Astrocyte (in vitro differentiated cells and primary cell): ENCODE measurements at regions not wholly inside any gene's neighbourhood (a gene's known extent, or its start where the extent isn't known, plus 50 kb on each side); places are given as distances from the start of the nearest gene placed in this dataset.

ENCODE experiments used
- DNase-seq: peaks from one replicate; pipeline ENCODE4 v3.0.0-alpha.2; 2010; ENCODE audit warnings: low read depth
- FAIRE-seq: peaks from 2 replicates; lab custom pipeline; 2011; peaks lifted over from hg19 to GRCh38; lab: Jason Lieb, UNC
- H2AFZ ChIP-seq: 2 replicates; pipeline ENCODE4 v1.6.0; 2012; ENCODE audit warnings: low read depth, low read length, inconsistent platforms
- H3K27ac ChIP-seq: 2 replicates; pipeline ENCODE4 v1.5.1; 2011; ENCODE audit warnings: low read depth, low read length, inconsistent platforms
- H3K27me3 ChIP-seq: 2 replicates; pipeline ENCODE4 v1.6.0; 2011; ENCODE audit warnings: low read length, inconsistent platforms; ENCODE audit not compliant: insufficient read depth
- H3K36me3 ChIP-seq: 2 replicates; pipeline ENCODE4 v1.5.1; 2011; ENCODE audit warnings: low read length, inconsistent platforms; ENCODE audit not compliant: insufficient read depth
- H3K4me1 ChIP-seq: 2 replicates; pipeline ENCODE4 v1.5.1; 2011; ENCODE audit warnings: low read length, inconsistent platforms; ENCODE audit not compliant: insufficient read depth
- H3K4me2 ChIP-seq: 2 replicates; pipeline ENCODE4 v1.6.0; 2012; ENCODE audit warnings: low read length, inconsistent platforms
- H3K4me3 ChIP-seq: 2 replicates; pipeline ENCODE4 v1.5.1; 2011; ENCODE audit warnings: low read depth, mild to moderate bottlenecking, low read length, inconsistent platforms; ENCODE audit not compliant: insufficient read depth
- H3K79me2 ChIP-seq: 2 replicates; pipeline ENCODE4 v1.6.0; 2012; ENCODE audit warnings: mild to moderate bottlenecking, low read length, inconsistent platforms; ENCODE audit not compliant: insufficient read depth
- H3K9ac ChIP-seq: 2 replicates; pipeline ENCODE4 v1.6.0; 2012; ENCODE audit warnings: mild to moderate bottlenecking, low read length, inconsistent platforms
- H3K9me3 ChIP-seq: 2 replicates; pipeline ENCODE4 v1.5.1; 2012; ENCODE audit warnings: low read depth, mild to moderate bottlenecking, low read length, inconsistent platforms; ENCODE audit not compliant: insufficient read depth
- H4K20me1 ChIP-seq: 2 replicates; pipeline ENCODE4 v1.6.0; 2012; ENCODE audit warnings: low read length, inconsistent platforms; ENCODE audit not compliant: insufficient read depth
- H3K27ac Mint-ChIP-seq: one replicate; pipeline ENCODE4 v1.8.0; 2021; ENCODE audit warnings: mild to moderate bottlenecking, mixed read lengths; ENCODE audit not compliant: unreplicated experiment
- H3K27me3 Mint-ChIP-seq: one replicate; pipeline ENCODE4 v1.8.0; 2021; ENCODE audit warnings: low read depth, mixed read lengths; ENCODE audit not compliant: unreplicated experiment
- H3K36me3 Mint-ChIP-seq: one replicate; pipeline ENCODE4 v1.8.0; 2021; ENCODE audit warnings: low read depth, mixed read lengths; ENCODE audit not compliant: unreplicated experiment
- H3K4me1 Mint-ChIP-seq: one replicate; pipeline ENCODE4 v1.8.0; 2021; ENCODE audit warnings: low read depth, mixed read lengths; ENCODE audit not compliant: unreplicated experiment
- H3K4me3 Mint-ChIP-seq: one replicate; pipeline ENCODE4 v1.8.0; 2021; ENCODE audit warnings: mild to moderate bottlenecking, moderate library complexity, mixed read lengths; ENCODE audit not compliant: unreplicated experiment
- H3K9me3 Mint-ChIP-seq: one replicate; pipeline ENCODE4 v1.8.0; 2021; ENCODE audit warnings: mild to moderate bottlenecking, mixed read lengths; ENCODE audit not compliant: unreplicated experiment
- EZH2 ChIP-seq: IDR thresholded peaks from 2 replicates; pipeline ENCODE4 v1.6.1; 2012; ENCODE audit warnings: mild to moderate bottlenecking, low read length, inconsistent platforms; ENCODE audit not compliant: insufficient read depth
- TF ChIP-seq, protein P1 (sequence below): IDR thresholded peaks from 2 replicates; pipeline ENCODE4 v1.5.1; 2011; ENCODE audit warnings: low read depth, mild to moderate bottlenecking, inconsistent platforms, low read length, moderate library complexity; ENCODE audit not compliant: insufficient read depth

DNA sequence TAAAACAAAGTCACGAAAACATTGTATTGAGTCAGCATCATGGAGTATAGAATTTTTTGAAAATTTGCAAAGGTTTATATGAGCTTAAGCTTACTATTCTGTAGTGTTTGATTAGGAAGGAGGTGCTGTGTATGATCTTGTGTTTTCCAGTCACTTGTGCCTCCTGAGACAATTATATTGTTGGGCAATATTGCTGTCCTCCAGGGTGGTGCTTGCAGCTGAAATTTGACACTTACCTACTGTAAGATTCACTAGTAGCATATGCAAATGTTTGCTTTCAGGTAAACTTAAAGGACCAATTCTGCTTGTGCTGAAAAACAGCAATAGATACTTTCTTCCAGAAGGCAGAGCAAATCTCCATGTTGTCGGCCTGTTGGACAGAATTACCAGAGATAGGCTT, 268.0 kb downstream of the TGFB2 start:
- H3K4me2 ChIP-seq, result no peak overlapping the region
- no peak overlapping the region for H3K27ac ChIP-seq
- no peaks in the 10 kb centered on the region for H3K27me3 ChIP-seq
- Mint-ChIP-seq H3K9me3 (no peaks in the 10 kb centered on the region), H3K4me1 (no peaks in the 10 kb centered on the region), H3K27me3 (no peaks in the 10 kb centered on the region), H3K36me3 (no peaks in the 10 kb centered on the region), H3K27ac (no peak overlapping the region), H3K4me3 (no peak overlapping the region)
- no peak overlapping the region for H2AFZ ChIP-seq
- DNase-seq, result no peak
- FAIRE-seq, result no peak
- H3K79me2 ChIP-seq, result no peaks in the 10 kb centered on the region
- H3K4me1 ChIP-seq, result no peaks in the 10 kb centered on the region
- H3K36me3 ChIP-seq, result no peaks in the 10 kb centered on the region
- TF ChIP-seq, protein P1, sequence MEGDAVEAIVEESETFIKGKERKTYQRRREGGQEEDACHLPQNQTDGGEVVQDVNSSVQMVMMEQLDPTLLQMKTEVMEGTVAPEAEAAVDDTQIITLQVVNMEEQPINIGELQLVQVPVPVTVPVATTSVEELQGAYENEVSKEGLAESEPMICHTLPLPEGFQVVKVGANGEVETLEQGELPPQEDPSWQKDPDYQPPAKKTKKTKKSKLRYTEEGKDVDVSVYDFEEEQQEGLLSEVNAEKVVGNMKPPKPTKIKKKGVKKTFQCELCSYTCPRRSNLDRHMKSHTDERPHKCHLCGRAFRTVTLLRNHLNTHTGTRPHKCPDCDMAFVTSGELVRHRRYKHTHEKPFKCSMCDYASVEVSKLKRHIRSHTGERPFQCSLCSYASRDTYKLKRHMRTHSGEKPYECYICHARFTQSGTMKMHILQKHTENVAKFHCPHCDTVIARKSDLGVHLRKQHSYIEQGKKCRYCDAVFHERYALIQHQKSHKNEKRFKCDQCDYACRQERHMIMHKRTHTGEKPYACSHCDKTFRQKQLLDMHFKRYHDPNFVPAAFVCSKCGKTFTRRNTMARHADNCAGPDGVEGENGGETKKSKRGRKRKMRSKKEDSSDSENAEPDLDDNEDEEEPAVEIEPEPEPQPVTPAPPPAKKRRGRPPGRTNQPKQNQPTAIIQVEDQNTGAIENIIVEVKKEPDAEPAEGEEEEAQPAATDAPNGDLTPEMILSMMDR, result no peak
- TF ChIP-seq EZH2, result no peak
- H3K9me3 ChIP-seq, result peaks cover 5% of the 10 kb centered on the region
- no peak overlapping the region for H3K9ac ChIP-seq
- no peaks in the 10 kb centered on the region for H4K20me1 ChIP-seq
- no peak overlapping the region for H3K4me3 ChIP-seq

DNA sequence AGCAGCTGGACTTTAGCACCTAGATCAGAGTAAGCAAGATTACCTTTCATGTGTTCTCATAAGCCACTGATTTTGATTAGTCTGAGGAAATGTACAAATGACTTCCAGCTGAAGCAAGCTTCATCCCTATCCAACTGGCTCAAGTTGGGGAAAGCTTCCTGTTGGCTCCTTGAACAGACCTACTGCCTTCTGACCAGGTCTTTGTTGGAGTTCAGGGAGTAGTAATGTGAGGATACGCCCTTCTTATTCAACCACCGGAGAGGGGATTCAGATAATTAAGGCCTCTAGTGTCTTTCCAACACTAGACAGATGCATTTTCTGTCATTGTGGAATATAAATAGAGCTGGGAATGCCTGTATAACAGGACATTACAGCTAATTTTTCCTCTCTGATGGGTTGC, 268.9 kb downstream of the TGFB2 start:
- Mint-ChIP-seq H3K9me3 (no peaks in the 10 kb centered on the region), H3K4me1 (no peaks in the 10 kb centered on the region), H3K36me3 (no peaks in the 10 kb centered on the region), H3K4me3 (no peak overlapping the region), H3K27ac (no peak overlapping the region), H3K27me3 (no peaks in the 10 kb centered on the region)
- Histone ChIP-seq H3K9me3 (no peaks in the 10 kb centered on the region), H3K27me3 (no peaks in the 10 kb centered on the region), H3K4me3 (no peak overlapping the region), H2AFZ (no peak overlapping the region), H3K9ac (no peak overlapping the region), H3K4me1 (no peaks in the 10 kb centered on the region), H3K36me3 (no peaks in the 10 kb centered on the region), H3K27ac (no peak overlapping the region), H4K20me1 (no peaks in the 10 kb centered on the region), H3K4me2 (no peak overlapping the region), H3K79me2 (no peaks in the 10 kb centered on the region)
- DNase-seq (no peak), FAIRE-seq (no peak)
- no peak for TF ChIP-seq EZH2
- TF ChIP-seq, protein P1, result no peak

DNA sequence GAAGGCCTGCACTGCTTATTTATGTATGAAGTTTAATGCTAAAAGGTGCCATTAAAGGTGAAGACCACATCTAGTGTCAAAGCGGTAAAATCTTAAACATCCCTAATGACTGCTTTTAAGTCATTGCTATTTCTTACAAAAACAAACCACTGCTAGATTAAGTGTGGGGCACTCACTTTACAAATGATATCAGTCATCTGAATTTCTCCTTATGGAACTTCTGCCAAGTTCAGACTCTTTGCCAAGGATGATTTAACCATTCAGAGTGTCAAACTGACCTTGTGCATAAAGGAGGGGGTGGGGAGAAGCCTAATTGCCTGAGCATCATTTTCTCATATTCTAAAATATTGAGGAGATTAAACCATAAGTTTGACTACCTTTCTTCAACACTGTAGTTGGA, 271.5 kb downstream of the TGFB2 start:
- no peak overlapping the region for H3K4me3 ChIP-seq
- H3K4me1 Mint-ChIP-seq, result no peaks in the 10 kb centered on the region
- H2AFZ ChIP-seq, result no peak overlapping the region
- no peak overlapping the region for H3K9ac ChIP-seq
- no peak overlapping the region for H3K27ac ChIP-seq
- H3K27ac Mint-ChIP-seq, result no peak overlapping the region
- no peak for FAIRE-seq
- H4K20me1 ChIP-seq, result no peaks in the 10 kb centered on the region
- DNase-seq, result peak; percentile 81
- no peak overlapping the region for H3K4me2 ChIP-seq
- H3K4me1 ChIP-seq, result no peaks in the 10 kb centered on the region
- no peaks in the 10 kb centered on the region for H3K36me3 ChIP-seq
- no peak overlapping the region for H3K4me3 Mint-ChIP-seq
- no peaks in the 10 kb centered on the region for H3K36me3 Mint-ChIP-seq
- no peaks in the 10 kb centered on the region for H3K9me3 Mint-ChIP-seq
- H3K27me3 Mint-ChIP-seq, result no peaks in the 10 kb centered on the region
- H3K27me3 ChIP-seq, result no peaks in the 10 kb centered on the region
- no peaks in the 10 kb centered on the region for H3K79me2 ChIP-seq
- H3K9me3 ChIP-seq, result no peaks in the 10 kb centered on the region
- TF ChIP-seq, protein P1, result no peak
- no peak for TF ChIP-seq EZH2
